HG03439 (cell line): ENCODE measurements at regions not wholly inside any gene's neighbourhood (a gene's known extent, or its start where the extent isn't known, plus 50 kb on each side); places are given as distances from the start of the nearest gene placed in this dataset.

Source experiments
- ATAC-seq: cut with Tn5 transposase; IDR thresholded peaks from one replicate; pipeline ENCODE4 v1.9.1; 2021; ENCODE audit warnings: mild to moderate bottlenecking, moderate library complexity; ENCODE audit not compliant: unreplicated experiment

- ATAC-seq, result no peak
Measured at GRCh38 chrX:124280294-124280902, 52.1 kb upstream of the TEX13D start.

DNA sequence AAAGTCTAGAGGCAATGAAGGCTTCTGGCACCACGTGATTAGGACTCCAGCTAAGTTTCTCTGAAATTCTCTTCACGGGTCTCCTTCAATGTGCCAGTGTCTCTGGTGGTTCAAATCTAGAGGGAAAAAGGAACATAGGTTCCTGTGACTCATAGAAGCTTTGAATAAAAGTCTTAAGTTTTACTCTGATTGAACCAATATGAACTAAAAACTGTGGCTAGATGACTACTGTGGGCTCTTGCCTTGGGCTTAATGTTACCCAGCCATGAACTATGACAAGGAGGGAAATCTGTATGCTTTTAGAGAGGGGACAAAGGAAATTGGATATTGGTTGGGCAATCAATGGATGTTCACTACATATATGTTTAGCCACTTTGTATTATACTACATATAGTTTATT is 49.9 kb upstream of the TEX13D start:
- no peak for ATAC-seq
